BLaER1 treated with 17β-estradiol and CSF1 and Interleukin-3, amounts not matched to agents 10 nM and 100 nM (cell line): ENCODE measurements at regions not wholly inside any gene's neighbourhood (a gene's known extent, or its start where the extent isn't known, plus 50 kb on each side); places are given as distances from the start of the nearest gene placed in this dataset.

Experiments
- H3K27ac ChIP-seq, 11 experiments: shearing (Covaris generic); formaldehyde crosslinking; 2 replicates each; pipeline ENCODE4 v1.8.1; 2022
- H3K27me3 ChIP-seq, 11 experiments: shearing (Covaris generic); formaldehyde crosslinking; 2 replicates each; pipeline ENCODE4 v1.8.1; 2022
- H3K36me3 ChIP-seq, 11 experiments: shearing (Covaris generic); formaldehyde crosslinking; 2 replicates each; pipeline ENCODE4 v1.8.1; 2022
- H3K4me1 ChIP-seq, 10 experiments: shearing (Covaris generic); formaldehyde crosslinking; 2 replicates each; pipeline ENCODE4 v1.8.1; 2022
- H3K4me2 ChIP-seq, 11 experiments: shearing (Covaris generic); formaldehyde crosslinking; 2 replicates each; pipeline ENCODE4 v1.8.1; 2022
- H3K4me3 ChIP-seq, 10 experiments: shearing (Covaris generic); formaldehyde crosslinking; 2 replicates each; pipeline ENCODE4 v1.8.1; 2022
- H3K9ac ChIP-seq, 11 experiments: shearing (Covaris generic); formaldehyde crosslinking; 2 replicates each; pipeline ENCODE4 v1.8.1; 2022
- H3K9me3 ChIP-seq, 11 experiments: shearing (Covaris generic); formaldehyde crosslinking; replicated peaks in 1 of 11; 2 replicates each; pipeline ENCODE4 v1.8.1; 2022
- H4K20me1 ChIP-seq, 11 experiments: shearing (Covaris generic); formaldehyde crosslinking; 2 replicates each; pipeline ENCODE4 v1.8.1; 2022
- Cebpa-rat ChIP-seq, 11 experiments: shearing (Covaris generic); IDR thresholded peaks; 2 replicates each; pipeline ENCODE4 v1.8.1; 2022

DNA sequence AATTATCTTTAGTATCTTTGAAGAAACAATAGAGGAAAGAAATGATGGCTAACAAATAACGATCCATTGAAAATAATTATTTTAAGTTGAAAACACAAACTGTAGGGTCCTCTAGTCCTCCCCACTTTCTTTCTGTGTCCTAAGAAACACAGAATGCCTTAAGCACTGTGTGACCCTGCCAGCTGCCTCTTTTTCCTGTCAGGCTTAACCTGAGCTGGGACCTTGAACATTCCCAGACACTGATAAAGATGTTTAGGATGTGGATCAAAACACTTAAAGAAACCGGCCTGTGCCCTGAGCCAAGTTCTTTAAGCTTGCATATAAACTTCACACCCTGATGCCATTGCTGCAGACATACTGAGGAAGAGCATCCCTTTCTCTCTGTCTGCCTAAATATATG lies 755.4 kb upstream of the VRK2 start:
- Histone ChIP-seq H3K9ac (no peak overlapping the region), H3K4me3 (no peak overlapping the region), H3K27ac (no peak overlapping the region), H3K4me2 (no peak overlapping the region), H3K36me3 (no peaks in the 10 kb centered on the region), H3K4me1 (no peaks in the 10 kb centered on the region), H3K9me3 (peaks cover 0 to 4% (median 0%) of the 10 kb centered on the region in 11 experiments; a peak in 1 of 22 replicates), H4K20me1 (no peaks in the 10 kb centered on the region), H3K27me3 (no peaks in the 10 kb centered on the region)
- no peak for TF ChIP-seq Cebpa-rat (IDR thresholded peaks at IDR 0.05)

DNA sequence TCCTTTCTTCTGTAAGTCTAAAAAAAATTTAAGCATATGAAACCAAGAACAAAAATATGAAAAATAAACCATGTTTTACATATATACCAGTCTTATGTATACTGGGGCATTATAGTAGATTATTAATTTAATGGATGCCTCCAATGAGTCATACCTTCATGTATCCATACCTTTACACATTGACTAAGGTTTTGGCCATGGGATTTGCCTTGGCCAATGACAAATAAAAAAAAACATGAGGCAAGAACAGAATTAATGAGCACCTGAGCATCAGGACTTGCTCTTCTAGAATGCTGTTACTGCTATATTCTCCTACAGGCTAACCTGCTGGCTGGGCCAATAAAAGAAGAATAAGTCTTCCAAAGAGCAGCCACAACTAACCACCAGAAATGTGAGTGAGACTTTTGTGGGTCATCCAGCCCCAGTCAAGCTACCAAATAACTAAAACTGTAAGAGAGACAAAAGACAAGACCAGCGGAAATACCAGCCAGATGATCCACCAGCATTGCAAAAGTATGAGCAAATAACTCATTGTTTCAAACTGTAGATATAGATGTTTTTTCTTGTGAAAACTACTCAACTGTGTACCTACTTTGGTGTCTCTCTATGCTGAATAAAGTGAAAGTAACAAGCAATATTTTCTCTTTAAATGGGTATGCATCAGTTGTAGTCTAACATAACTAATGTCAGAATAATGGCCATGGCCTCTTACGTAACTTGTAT lies 749.6 kb upstream of the VRK2 start:
- no peak overlapping the region for H3K4me3 ChIP-seq
- no peaks in the 10 kb centered on the region for H3K27me3 ChIP-seq
- no peaks in the 10 kb centered on the region for H4K20me1 ChIP-seq
- H3K36me3 ChIP-seq: no peaks in the 10 kb centered on the region
- H3K27ac ChIP-seq: no peak overlapping the region
- H3K4me2 ChIP-seq: no peak overlapping the region
- no peak overlapping the region for H3K9ac ChIP-seq
- TF ChIP-seq Cebpa-rat (IDR thresholded peaks at IDR 0.05): no peak
- H3K4me1 ChIP-seq: no peaks in the 10 kb centered on the region
- no peaks in the 10 kb centered on the region for H3K9me3 ChIP-seq

DNA sequence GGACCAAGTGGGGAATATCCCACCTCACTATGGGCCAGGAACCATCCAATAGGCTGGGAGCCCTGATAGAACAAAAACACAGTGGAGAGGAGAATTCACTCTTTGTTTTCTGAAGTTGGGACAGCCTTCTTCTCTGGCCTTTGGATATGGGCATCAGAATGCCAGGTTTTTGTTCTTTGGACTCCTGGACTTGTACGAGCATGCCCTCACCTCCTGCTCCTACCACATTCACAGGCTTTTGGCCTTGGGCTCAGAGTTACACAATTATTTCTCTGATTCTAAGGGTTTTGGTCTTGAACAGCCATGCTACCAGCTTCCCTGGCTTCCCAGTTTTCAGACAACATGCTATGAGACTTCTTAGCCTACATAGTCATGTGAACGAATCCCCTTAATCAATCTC lies 732.9 kb upstream of the VRK2 start:
- no peaks in the 10 kb centered on the region for H3K9me3 ChIP-seq
- H3K27ac ChIP-seq: no peak overlapping the region
- no peak overlapping the region for H3K4me3 ChIP-seq
- H3K27me3 ChIP-seq: no peaks in the 10 kb centered on the region
- H3K9ac ChIP-seq: no peak overlapping the region
- H3K4me2 ChIP-seq: no peak overlapping the region
- H4K20me1 ChIP-seq: no peaks in the 10 kb centered on the region
- no peak for TF ChIP-seq Cebpa-rat (IDR thresholded peaks at IDR 0.05)
- H3K4me1 ChIP-seq: no peaks in the 10 kb centered on the region
- no peaks in the 10 kb centered on the region for H3K36me3 ChIP-seq

DNA sequence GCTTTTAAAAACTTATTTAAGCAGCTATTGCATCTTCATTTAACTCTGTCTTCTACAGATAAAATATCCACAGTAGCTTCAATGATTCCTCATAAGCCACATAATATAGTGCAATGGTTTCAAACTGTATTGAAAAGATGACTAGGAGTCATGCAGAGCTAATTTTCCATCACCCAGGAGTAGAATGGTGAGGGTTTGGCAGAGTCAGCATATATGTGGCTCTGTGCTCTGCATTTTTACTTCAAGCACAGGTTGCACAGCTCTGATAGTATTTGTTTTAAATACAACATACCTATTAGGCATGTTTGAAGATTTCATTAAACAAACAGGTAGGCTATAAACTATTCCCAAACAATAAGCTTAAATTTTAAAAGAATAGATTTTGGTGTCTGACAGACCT lies 731.9 kb upstream of the VRK2 start:
- no peaks in the 10 kb centered on the region for H3K27me3 ChIP-seq
- H3K27ac ChIP-seq: no peak overlapping the region
- no peak overlapping the region for H3K4me2 ChIP-seq
- no peaks in the 10 kb centered on the region for H4K20me1 ChIP-seq
- H3K4me1 ChIP-seq: no peaks in the 10 kb centered on the region
- no peak overlapping the region for H3K9ac ChIP-seq
- no peaks in the 10 kb centered on the region for H3K9me3 ChIP-seq
- no peaks in the 10 kb centered on the region for H3K36me3 ChIP-seq
- H3K4me3 ChIP-seq: no peak overlapping the region
- no peak for TF ChIP-seq Cebpa-rat (IDR thresholded peaks at IDR 0.05)

DNA sequence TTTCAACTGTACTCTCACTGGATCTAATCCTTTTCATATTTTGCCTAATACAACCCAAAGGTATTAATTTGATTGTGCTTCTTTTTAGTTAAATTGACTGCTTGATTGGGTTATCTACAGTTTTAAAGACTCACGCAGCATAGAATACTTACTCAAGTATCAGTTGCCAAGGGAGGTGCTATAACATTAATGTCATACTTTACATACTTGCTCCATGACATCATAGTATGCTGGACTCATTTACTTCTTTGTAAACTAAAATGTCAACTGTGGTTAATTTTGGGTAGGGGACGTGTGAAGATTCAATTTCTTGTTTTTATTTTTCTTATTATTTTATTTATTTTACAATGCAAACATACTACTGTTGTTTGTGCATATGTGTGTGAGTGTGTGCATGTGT lies 716.2 kb upstream of the VRK2 start:
- no peak overlapping the region for H3K4me2 ChIP-seq

DNA sequence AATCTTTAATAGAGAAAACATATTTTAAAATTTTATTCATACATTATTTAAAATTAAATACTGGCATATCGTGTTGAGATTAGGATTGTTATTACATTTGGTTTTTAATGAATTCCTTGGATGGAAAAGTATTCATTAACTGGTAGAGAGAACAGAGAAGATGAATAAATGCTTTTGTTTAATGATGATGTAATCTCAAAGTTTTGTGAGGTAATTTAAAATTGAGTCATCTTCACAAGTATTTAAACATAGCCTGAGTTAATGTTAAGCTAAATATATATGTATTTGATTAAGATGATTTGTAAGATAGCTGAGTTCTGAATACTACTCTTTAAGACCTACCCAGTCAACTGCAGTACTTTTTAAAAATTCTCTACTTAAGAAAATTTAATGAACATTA lies 713.4 kb upstream of the VRK2 start:
- Histone ChIP-seq H3K36me3 (no peaks in the 10 kb centered on the region), H3K4me3 (no peak overlapping the region), H3K27ac (no peak overlapping the region), H3K4me2 (no peak overlapping the region), H3K9me3 (peaks cover 0 to 5% (median 0%) of the 10 kb centered on the region in 11 experiments; a peak in 2 of 22 replicates), H4K20me1 (no peaks in the 10 kb centered on the region), H3K9ac (no peak overlapping the region), H3K4me1 (no peaks in the 10 kb centered on the region), H3K27me3 (no peaks in the 10 kb centered on the region)
- TF ChIP-seq Cebpa-rat (IDR thresholded peaks at IDR 0.05): no peak

More for the DNA sequence above, 716.2 kb upstream of the VRK2 start:
- TF ChIP-seq Cebpa-rat (IDR thresholded peaks at IDR 0.05): no peak
- Histone ChIP-seq H3K4me3 (no peak overlapping the region), H3K27ac (no peak overlapping the region), H3K4me1 (no peaks in the 10 kb centered on the region), H3K9ac (no peak overlapping the region), H4K20me1 (no peaks in the 10 kb centered on the region), H3K9me3 (peaks cover 0 to 5% (median 0%) of the 10 kb centered on the region in 11 experiments; a peak in 2 of 22 replicates), H3K27me3 (no peaks in the 10 kb centered on the region), H3K36me3 (no peaks in the 10 kb centered on the region)

DNA sequence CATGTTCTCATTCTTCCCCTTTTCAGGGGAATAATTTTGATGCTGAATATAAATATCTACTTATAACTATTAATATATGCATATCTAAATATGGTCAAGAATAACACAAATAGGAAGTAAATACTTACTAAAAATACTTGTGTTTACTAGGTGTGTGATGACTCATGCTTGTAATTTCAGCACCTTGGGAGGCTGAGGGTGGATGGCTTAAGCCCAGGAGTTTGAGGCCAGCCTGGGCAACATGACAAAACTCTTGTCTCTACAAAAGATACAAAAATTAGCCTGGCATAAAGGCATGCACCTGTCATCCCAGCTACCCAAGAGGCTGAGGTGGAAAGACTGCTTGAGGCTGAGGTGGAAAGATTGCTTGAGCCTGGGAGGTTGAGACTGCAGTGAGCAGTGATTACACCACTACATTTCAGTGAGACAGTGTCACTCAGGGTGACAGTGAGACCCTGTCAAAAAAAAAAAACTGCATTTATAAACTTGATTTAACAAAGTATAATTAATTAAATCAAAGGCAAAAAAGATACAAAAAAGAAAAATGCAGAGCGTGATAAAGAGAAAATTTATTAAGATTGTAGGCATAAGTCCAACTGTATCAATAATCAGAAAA lies 703.1 kb upstream of the VRK2 start:
- Histone ChIP-seq H3K4me2 (no peak overlapping the region), H3K27me3 (no peaks in the 10 kb centered on the region), H3K27ac (no peak overlapping the region), H3K9me3 (no peaks in the 10 kb centered on the region), H3K4me3 (no peak overlapping the region), H3K9ac (no peak overlapping the region), H3K36me3 (no peaks in the 10 kb centered on the region), H3K4me1 (no peaks in the 10 kb centered on the region), H4K20me1 (no peaks in the 10 kb centered on the region)
- TF ChIP-seq Cebpa-rat (IDR thresholded peaks at IDR 0.05): no peak

DNA sequence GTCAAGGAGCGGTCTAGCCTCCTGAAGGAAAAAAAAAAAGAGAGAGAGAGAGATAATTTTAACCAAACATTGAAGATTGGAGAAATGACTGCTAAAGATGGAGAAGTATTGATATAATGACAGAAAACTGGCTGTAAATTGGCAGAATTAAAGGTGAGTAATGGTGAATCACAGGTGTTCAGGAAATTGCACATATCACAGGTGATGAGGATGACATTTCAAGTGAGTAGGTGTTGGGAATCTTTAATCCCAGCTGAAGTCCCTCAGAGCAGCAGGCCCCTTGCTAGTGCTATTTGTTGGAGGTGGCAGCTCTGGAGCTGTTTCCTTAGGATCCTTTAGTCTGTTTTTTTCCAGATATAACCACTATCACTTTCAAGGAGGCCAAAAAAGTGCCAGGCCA lies 678.4 kb upstream of the VRK2 start:
- Histone ChIP-seq H3K27me3 (no peaks in the 10 kb centered on the region), H3K9me3 (no peaks in the 10 kb centered on the region), H3K27ac (no peak overlapping the region), H4K20me1 (no peaks in the 10 kb centered on the region), H3K36me3 (no peaks in the 10 kb centered on the region), H3K9ac (no peak overlapping the region), H3K4me2 (no peak overlapping the region), H3K4me1 (no peaks in the 10 kb centered on the region), H3K4me3 (no peak overlapping the region)
- no peak for TF ChIP-seq Cebpa-rat (IDR thresholded peaks at IDR 0.05)

DNA sequence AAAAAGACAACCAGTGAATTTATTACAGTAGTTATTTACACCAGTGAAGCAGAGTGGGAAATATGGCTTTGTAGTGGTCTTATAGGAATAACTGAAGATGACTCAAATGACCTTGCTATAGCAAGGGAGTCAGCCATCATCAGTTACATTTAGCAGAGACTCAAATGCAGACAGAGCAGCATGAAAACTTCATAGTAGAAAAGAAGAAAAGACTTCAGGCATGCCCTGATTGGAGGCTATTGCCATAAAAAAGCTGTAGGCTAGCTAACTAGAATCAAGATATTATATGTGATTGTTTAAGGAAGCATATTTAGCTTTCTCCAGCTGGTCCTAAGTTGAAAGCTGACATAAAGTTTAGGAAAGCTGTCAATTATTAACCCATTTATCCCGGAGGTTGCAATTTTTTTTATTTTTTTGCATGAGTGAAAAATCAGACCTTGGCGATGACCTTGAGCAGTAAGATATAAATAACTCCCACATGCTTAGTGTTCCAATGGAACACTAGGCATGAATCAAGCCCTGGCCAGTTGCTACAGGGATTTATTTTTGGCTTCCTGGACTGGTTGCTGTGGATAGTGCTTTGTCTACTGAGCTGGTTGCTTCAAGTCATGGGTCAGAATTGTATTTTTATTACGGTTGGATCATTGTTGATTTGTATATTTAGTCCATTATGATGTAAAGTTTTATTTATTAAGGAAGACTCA lies 675.6 kb upstream of the VRK2 start:
- Histone ChIP-seq H3K36me3 (no peaks in the 10 kb centered on the region), H4K20me1 (no peaks in the 10 kb centered on the region), H3K9ac (no peak overlapping the region), H3K4me3 (no peak overlapping the region), H3K4me1 (no peaks in the 10 kb centered on the region), H3K4me2 (no peak overlapping the region), H3K9me3 (no peaks in the 10 kb centered on the region), H3K27me3 (no peaks in the 10 kb centered on the region), H3K27ac (no peak overlapping the region)
- TF ChIP-seq Cebpa-rat (IDR thresholded peaks at IDR 0.05): no peak
